Bronchial epithelial cell (primary cell): ENCODE measurements at regions not wholly inside any gene's neighbourhood (a gene's known extent, or its start where the extent isn't known, plus 50 kb on each side); places are given as distances from the start of the nearest gene placed in this dataset.

Source experiments
- DNase-seq: peaks from one replicate; pipeline ENCODE4 v3.0.0-alpha.2; 2010; ENCODE audit warnings: low read depth
- FAIRE-seq: peaks from 2 replicates; lab custom pipeline; 2011; peaks lifted over from hg19 to GRCh38; lab: Jason Lieb, UNC
- H3K27me3 ChIP-seq: 2 replicates; pipeline ENCODE4 v1.5.1; 2011; ENCODE audit warnings: low read length; ENCODE audit not compliant: control insufficient read depth, insufficient read depth
- H3K36me3 ChIP-seq: 2 replicates; pipeline ENCODE4 v1.5.1; 2011; ENCODE audit warnings: low read length; ENCODE audit not compliant: control insufficient read depth, insufficient read depth
- H3K4me3 ChIP-seq: 2 replicates; pipeline ENCODE4 v1.5.1; 2011; ENCODE audit warnings: mild to moderate bottlenecking, low read depth, low read length, control low read depth
- CTCF ChIP-seq: IDR thresholded peaks from 2 replicates; pipeline ENCODE4 v1.5.1; 2011; ENCODE audit warnings: mild to moderate bottlenecking, moderate library complexity, low read length, control low read depth, inconsistent platforms; ENCODE audit not compliant: insufficient read depth, severe bottlenecking

GRCh38 chr11:122183933-122184332 lies 67.9 kb upstream of the BLID start:
- H3K4me3 ChIP-seq: no peak overlapping the region
- no peak for FAIRE-seq
- DNase-seq: no peak

DNA sequence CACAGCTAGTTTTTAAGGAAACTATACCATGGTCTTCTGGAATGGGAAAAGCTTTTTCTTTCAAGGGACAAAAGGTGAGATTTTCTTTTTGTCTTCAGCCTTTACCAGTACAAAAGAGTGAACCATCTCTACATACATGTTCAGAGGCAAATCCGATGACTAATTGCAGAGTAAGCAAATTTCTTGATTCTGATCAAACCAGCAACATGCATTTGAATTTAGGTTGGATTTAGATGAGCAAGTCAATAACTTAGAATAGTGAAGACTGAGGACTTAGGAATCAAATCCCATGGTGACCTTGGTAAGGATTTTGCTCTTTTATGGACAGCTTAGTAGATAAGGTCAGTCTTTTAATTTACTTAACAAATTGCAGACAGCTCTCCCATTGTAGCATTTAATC lies 65.9 kb upstream of the BLID start:
- H3K36me3 ChIP-seq: no peaks in the 10 kb centered on the region

More at GRCh38 chr11:122183933-122184332, 67.9 kb upstream of the BLID start:
- TF ChIP-seq CTCF: no peak
- Histone ChIP-seq H3K27me3 (no peaks in the 10 kb centered on the region), H3K36me3 (no peaks in the 10 kb centered on the region)

GRCh38 chr11:122181372-122181771 lies 65.4 kb upstream of the BLID start:
- Histone ChIP-seq H3K27me3 (no peaks in the 10 kb centered on the region), H3K4me3 (no peak overlapping the region), H3K36me3 (no peaks in the 10 kb centered on the region)
- no peak for DNase-seq
- FAIRE-seq: no peak
- no peak for TF ChIP-seq CTCF

More for the DNA sequence above, 65.9 kb upstream of the BLID start:
- TF ChIP-seq CTCF: no peak
- FAIRE-seq (no peak), DNase-seq (peak; percentile 59)
- Histone ChIP-seq H3K27me3 (no peaks in the 10 kb centered on the region), H3K4me3 (no peak overlapping the region)

- no peak overlapping the region for H3K4me3 ChIP-seq
- no peak for TF ChIP-seq CTCF
- no peaks in the 10 kb centered on the region for H3K27me3 ChIP-seq
- no peaks in the 10 kb centered on the region for H3K36me3 ChIP-seq
- DNase-seq: peak; percentile 88
- FAIRE-seq: peak; percentile 60
These were observed 64.2 kb upstream of the BLID start for GRCh38 chr11:122179961-122180834.

GRCh38 chr11:122178795-122179194 lies 62.8 kb upstream of the BLID start:
- no peak overlapping the region for H3K4me3 ChIP-seq
- no peaks in the 10 kb centered on the region for H3K36me3 ChIP-seq

More at GRCh38 chr11:122178795-122179194, 62.8 kb upstream of the BLID start:
- H3K27me3 ChIP-seq: no peaks in the 10 kb centered on the region
- FAIRE-seq (no peak), DNase-seq (no peak)
- no peak for TF ChIP-seq CTCF
